ENCODE measurements at regions not wholly inside any gene's neighbourhood (a gene's known extent, or its start where the extent isn't known, plus 50 kb on each side); places are given as distances from the start of the nearest gene placed in this dataset.
A peak's percentile ranks its signal among the peaks of the same experiment; 100 is the strongest.

DNA sequence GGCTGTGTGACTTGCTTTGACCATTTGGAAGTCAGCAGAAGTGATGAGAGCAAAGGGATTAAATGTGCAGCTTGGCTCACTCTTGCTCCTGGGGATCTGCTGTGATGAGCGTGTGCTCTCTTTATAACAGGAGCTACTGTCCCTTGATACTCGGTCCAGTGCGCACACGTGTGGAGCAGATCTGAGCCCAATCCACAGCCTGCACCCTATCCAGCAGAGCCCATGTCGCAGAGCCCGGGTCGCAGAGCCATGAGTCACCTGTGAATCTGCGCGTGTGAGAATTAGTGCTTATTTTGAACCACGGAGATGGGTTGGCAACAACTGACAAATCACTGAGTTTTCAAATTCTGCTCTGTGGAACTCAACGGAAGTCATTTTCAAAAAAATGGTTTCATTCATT lies 291.0 kb upstream of the SULF2 start:
- DNase-seq (ENCODE audit: extremely low read depth, low read depth, low spot score): no peak

DNA sequence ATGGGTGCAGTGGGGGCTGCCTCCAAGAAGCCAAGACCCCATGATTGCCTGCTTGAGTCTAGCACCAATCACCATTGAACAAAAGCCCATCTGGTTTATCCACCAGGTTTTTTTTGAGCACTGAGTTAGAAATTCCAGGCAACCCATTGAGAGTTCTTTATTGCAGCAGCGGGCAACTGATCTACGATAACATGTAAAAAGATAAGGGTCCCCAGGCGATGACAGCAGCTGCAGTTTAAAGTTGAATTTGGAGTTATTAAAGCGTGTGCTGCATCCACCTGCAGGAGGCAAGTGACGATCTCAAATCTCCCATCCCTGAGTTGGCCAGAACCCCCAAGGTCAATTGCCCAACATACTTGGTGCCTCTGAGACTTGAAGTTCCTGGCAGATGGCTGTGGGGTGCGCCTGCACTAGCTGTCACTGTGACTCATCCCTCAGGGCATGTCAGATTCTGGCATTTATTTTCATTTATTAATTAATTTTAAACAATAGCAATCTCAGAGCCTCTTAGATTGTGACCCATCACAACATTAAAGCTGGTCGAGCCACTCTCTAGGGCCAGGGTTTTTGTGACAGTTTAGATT lies 290.4 kb upstream of the SULF2 start:
- DNase-seq (ENCODE audit: extremely low read depth, low read depth, low spot score): no peak

DNA sequence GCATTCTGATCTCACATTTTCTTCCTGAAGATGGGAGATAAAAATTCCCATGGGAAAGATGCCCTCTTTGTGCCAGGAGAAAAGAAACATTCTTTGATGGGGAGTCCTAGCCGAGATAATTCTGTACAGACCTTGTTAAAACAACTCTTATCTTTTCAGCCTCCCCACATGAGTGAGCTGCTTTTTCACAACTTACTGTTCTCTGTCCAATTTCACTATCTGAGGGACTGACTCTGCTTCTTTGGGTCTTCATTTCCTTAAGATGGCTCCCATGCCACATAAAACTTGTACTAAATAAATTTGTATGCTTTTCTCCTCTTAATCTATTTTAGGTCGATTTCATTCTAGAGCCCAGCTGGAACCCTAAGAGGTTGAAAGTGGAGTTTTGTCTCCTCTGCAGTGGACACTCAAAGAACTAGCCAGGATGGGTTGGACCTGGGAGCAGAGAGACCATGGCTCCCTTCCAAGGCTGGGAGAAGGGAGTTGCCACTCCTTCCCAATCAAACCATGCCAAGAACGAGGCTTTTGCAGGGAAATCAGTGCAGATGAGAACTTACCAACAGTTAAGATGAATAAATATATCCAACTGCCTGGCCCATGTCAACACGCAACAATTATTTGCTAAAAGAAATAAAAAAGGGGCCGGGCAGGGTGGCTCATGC lies 285.8 kb upstream of the SULF2 start:
- no peak for DNase-seq (ENCODE audit: extremely low read depth, low read depth, low spot score)

DNA sequence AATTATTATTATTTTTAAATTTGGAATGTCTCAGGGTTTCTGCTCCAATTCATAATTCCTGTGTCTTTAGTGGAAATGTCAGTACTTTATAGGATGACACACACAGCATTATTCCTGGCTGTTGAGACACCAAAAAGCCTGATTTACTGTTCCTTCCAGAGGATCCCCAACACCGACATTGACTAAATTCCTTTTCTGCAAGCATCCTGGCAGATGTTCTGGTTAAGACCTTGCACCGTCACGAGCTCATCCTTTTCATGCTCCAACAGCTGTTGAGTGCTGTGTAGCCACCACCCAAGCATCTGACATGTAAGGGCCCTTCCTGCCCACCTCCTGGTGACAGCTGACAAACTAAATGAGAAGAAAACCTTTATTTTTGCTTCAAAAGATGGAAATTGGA lies 284.3 kb upstream of the SULF2 start:
- no peak for DNase-seq (ENCODE audit: extremely low read depth, low read depth, low spot score)

DNA sequence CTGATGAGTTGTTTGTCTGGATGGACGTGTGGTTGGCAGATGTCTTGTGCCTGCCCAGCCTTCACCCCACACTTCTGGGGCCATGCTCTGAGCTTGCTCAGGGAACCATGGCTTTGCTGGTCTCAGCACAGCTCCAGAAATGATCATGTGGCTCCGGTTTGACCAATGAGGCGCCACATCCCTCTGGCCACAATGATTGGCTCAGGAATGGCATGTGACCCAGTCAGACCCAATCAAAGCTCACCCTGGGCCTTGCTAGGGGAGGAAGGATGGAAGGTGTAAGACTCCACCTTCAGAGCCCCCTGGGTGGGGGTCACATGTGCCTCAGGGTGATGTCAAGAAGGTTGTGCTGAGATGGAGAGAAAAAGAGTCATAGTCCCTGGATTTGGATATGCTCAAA lies 281.6 kb upstream of the SULF2 start:
- no peak for DNase-seq (ENCODE audit: extremely low read depth, low read depth, low spot score)

DNA sequence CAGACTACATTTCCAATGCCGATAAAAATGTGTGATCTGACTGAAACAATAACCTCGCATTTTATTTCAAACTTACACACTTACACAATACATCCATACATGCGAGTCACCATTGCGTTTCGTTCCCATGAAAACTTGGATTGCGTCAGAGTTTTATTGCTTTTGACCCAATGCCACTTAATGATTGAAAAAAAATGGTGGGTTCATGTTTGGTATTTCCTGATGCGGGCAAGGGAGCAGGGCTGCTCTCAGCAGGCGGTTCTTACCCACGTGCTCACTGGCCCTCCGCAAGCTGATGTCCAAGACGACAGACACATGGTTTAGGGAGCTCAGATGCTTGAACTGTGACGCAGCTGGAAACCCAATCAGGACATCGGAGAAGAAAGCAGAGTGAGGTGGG lies 281.0 kb upstream of the SULF2 start:
- DNase-seq (ENCODE audit: extremely low read depth, low read depth, low spot score): no peak

DNA sequence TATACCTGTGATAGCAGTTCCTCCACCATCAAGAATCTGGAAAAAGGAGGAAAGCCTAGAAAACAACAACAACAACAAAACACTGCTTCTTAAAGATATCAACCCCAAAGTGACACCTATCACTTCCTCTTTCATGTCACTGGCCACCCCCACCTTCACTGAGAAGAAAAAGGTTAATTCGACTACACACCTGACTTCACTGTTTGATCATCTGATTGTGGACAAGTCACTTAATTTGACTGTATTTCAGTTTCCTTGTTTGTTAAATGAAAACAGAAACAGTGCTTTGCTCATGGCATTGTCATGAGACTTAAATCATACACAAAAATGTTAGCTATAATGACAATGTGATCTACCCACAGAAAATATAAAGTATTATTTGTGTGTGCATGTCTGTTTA lies 280.6 kb upstream of the SULF2 start:
- no peak for DNase-seq (ENCODE audit: extremely low read depth, low read depth, low spot score)

DNA sequence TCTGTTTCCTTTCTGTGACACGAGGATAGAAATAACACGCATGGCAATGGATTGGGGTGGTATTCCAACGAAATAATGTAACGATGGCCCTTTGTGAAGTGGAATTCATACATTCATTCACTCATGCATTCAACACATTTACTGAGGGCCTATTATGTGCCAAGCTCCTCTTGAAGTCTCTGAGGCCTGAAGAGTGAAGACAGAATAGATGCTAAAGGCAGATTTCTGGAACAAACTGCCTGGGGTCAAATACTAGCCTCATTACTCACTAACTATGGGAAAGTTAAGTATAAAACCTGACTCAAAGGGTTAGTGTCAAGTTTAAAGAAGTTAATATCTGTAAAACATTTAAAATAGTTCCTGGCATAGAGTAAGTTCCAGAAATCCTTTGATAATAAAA lies 279.6 kb upstream of the SULF2 start:
- no peak for DNase-seq (ENCODE audit: extremely low read depth, low read depth, low spot score)

DNA sequence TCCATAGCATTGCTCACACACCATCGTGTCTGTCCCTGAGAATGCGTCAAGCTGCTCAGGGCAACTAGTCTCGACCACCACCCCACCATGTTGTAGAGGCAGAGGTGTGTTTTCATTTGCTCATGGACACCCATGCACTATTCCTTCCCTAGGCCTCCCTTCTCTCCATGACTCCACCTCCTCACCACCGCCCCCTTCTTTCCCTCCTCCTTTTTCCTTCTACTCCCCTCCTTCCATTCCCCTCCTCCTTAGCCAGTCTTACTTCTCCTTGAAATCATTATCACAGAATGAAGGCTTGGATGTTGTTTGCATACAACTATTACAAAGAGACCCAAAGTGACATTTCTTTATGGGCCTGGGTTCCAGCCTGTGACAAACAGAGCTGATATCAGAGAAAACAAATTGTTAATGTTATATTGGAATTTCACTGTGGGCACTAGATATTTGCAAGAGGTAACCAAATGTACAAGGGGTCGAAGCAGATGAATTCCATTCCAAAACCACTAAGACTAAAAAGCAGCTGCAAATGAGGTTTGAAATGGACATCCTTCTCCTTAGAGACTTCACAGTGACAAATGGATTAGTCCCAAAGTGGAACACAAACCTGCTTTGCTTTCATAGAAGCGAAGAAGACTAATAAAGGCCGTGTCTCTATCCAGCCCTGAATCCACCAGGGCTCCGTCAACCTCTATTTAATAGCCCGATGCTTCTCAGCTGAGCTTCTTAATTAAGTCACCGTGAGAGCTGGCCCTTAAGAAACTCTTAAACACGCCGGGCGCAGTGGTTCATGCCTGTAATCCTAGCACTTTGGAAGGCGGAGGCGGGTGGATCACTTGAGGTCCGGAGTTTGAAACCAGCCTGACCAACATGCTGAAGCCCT lies 275.8 kb upstream of the SULF2 start:
- DNase-seq (ENCODE audit: extremely low read depth, low read depth, low spot score): no peak

DNA sequence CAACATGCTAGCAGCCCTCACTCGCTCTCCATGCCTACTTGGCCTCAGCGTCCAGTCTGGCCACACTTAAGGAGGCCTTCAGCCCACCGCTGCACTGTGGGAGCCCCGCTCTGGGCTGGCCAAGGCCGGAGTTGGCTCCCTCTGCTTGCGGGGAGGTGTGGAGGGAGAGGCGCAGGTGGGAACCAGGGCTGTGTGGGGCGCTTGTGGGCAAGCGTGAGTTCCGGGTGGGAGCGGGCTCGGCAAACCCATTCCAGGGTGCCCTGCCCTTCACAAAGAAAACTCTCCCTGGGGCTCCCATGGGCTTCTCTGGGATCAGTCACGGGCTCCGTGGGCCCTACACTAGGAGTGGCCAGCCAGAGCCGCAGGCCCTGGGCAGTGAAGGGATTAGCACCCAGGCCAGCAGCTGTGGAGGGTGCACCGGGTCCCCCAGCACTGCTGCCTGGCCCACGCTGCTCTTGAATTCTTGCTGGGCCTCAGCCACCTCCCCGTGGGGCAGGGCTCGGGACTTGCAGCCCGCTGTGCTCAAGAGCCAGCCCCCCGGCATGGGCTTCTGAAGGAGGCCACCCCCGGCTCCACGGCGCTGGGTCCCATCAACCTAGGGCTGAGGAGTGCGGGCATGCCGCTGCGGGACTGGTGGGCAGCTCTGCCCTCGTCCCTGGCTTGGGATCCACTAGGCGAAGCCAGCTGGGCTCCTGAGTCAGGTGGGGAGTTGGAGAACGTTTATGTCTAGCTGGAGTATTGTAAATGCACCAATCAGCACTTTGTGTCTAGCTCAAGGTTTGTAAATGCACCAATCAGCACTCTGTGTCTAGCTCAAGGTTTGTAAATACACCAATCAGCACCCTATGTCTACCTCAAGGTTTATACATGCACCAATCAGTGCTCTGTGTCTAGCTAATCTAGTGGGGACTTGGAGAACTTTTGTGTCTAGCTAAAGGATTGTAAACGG lies 273.6 kb upstream of the SULF2 start:
- no peak for DNase-seq (ENCODE audit: extremely low read depth, low read depth, low spot score)

DNA sequence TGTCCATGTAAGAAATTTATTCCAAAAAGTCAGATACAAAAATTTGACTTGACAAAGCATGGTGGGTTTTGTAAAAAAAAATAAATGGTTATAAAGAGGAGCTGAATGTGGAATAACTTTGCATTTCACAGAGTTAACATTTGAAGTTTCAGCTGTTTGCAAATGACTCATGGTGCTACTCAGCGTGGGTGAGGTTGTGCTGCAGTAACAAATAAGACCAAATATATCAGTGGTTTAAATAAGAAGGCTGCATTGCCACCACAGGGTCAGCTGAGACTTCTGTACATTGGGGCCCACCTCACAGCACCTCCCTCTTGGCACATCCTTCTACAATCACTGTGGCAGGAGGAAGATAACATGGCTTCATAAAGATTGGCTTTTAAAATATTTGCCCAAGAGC lies 272.5 kb upstream of the SULF2 start:
- no peak for DNase-seq (ENCODE audit: extremely low read depth, low read depth, low spot score)

DNA sequence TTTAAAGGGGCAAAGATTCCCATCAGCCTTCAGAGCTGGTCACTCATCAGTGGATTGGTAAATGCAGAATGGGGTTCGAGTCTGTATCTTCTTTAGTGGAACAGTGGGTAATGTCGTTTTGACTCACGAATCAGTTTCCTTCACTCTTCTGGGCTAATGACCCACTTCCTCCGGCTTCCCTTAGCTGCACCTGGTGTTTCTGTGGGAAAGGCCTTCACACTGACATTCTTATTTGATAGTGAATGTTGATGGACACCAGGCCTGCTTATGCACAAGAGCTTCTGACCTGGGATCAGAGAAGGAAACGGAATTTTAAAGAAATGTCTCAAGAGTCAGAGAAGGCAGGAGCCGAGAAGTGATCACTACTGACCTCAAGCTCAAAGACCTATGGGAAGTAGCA lies 272.0 kb upstream of the SULF2 start:
- no peak for DNase-seq (ENCODE audit: extremely low read depth, low read depth, low spot score)

DNA sequence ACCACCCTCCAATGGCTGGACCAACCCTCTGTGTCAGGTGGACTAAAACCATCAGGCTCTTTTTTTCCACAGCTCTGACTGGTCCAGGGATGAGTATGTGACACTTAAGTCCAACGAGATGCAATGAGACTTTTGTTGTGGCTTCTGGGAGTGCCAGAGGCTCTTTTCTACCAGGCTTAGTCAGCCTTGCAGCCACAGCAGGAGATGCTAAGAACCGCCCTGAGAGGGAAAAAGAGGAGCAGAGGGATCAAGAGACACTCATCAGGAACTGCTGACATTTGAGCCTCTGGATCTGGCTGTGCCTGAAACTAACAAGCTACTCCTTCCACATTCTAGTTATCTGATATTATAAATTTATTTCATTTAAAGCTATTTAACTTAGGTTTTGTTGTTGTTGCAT lies 270.9 kb upstream of the SULF2 start:
- DNase-seq (ENCODE audit: extremely low read depth, low read depth, low spot score): no peak

DNA sequence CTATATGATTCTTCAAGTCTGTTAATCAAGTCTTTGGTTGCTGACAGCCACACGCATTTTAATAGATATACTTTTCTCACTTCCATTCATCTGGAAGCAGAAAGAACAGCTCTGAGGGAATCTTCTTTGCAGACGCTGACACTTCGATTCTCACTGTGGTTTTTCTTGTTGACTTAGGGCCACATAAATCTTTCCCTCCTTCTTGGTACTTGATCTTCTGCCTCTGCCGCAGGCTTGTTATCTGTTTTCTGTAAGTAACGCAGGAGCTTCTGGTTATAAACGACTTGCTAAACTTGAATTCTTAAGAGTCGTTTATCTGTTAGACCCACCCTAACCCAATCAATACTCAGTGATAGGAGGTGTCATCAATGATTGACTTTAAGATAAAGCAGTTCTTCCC lies 268.8 kb upstream of the SULF2 start:
- DNase-seq (ENCODE audit: extremely low read depth, low read depth, low spot score): no peak

DNA sequence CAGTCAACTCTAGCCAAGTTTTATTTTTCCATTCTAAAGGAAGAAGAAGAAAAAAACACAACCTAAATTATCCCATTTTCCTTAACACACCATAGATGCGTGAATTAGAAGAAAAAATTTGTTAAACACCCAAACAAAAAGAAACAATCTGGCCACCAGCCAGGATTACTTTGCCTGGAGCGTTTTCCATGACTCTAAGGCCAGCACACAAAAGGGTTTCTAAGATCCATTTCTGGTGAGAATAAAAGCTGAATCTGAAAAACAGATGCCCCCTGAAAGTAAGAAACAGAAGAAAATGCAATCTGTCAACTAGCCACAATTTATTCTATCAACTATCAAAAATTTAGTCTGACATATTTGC lies 267.2 kb upstream of the SULF2 start:
- no peak for DNase-seq (ENCODE audit: extremely low read depth, low read depth, low spot score)

DNA sequence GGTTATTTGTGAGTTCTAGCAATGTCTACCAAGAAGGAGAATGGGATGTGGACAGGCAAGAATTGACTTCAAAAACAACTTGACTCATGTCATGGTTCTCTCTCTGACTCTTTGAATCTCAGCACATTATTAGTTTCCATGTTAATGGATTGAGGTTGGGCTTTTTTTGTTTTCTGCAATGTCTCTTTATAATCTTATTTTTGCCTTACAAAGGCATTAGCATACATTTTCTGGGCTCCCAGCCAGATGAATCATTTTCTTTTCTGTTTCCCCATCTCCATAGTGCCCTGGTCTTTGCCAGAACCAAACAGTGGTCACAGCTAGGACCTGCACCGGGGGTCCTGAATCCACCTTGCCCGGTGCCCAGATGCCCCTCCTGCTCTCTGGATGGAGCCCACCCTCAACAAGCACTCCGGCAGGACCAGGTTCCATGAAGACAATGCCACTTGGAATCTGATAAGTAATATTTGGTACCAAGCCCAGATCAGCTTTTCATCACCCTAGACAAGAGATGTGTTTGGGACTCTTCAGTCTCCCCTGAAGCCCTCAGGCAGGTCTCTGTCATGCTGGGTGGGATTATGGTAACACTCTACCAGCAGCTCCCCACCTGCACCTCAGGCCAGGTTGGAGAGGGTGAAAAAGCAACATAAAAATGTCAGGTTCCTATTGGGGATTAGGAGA lies 266.7 kb upstream of the SULF2 start:
- peak; percentile 68 for DNase-seq (ENCODE audit: extremely low read depth, low read depth, low spot score)

DNA sequence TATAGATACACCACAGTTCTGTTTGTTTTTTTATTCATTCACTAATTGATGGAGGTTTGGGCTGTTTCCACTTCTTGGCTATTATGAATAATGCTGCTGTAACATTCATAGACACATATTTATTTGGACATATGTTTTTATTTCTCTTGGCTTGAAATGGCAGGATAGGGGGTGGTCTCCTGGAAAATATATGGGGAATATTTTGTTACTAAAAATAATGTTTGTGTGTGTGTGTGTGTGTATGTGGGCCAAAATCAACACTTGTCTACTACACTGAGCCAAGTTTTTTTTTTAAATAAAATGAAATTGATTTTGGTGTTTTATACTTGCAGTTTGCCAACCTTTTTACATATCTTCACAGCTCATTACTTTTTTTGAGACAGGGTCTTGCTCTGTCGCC lies 264.4 kb upstream of the SULF2 start:
- no peak for DNase-seq (ENCODE audit: extremely low read depth, low read depth, low spot score)

DNA sequence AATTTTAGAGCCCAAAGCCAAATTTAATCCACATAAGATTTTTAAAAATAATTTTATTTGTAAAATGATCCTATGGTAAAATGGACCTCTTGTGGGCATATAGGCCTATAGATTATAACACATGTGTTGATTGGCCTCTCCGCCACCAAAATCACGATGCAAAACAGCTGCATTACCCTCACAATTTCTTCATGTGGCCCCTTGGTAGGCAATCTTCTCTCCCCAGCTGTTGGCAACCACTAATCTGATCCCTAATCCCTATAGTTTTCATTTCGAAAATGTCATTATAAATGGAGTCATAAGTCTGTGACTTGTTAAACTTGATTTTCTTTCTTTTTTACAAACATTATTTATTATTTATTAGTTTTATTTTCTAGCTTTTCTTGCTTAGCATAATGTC lies 263.9 kb upstream of the SULF2 start:
- DNase-seq (ENCODE audit: extremely low read depth, low read depth, low spot score): no peak

DNA sequence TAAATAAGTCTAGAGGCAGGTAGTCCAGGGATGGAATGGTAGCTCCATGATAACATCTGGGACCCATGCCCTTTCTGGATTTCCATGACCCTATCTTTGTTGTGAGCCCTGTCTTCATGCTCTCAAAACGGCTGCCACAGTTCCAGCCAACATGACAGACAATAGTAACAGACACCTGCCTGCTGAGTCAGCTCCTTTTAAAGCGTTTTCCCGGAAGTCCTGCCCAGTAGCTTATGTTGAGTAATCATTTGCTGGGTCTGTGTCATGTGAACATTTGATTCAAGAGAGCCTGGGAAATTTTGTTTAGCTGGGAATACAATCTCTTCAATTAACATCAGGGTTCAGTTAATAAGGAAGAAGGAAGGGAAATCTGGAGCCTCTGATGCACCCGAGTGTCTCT lies 262.2 kb upstream of the SULF2 start:
- no peak for DNase-seq (ENCODE audit: extremely low read depth, low read depth, low spot score)

DNA sequence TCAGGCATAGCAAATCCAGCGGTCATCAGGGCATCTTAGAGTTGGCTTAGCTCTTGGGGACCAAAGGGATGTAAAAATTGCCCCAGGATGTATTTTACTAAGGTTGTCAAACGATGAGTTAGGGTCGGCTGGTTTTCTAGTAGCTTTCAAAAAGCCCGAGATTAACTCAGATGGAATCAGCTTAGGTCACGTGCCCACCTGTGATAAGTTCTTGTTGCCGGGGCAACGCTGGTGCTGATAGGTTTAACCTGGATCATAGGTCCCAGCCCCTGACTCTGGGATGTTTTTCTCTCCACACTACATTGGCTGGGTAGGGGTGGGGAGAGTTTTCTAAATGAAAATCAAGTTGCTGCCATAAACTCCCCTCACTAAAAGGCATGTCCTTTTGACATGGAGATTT lies 257.3 kb upstream of the SULF2 start:
- DNase-seq (ENCODE audit: extremely low read depth, low read depth, low spot score): no peak

All from glomerular endothelial cell (primary cell).